Ramos (cell line): ENCODE measurements at regions not wholly inside any gene's neighbourhood (a gene's known extent, or its start where the extent isn't known, plus 50 kb on each side); places are given as distances from the start of the nearest gene placed in this dataset.
"Not testable (repeated sequence)": the region's sequence is repeated elsewhere in the genome, so short reads cannot be mapped to it uniquely, and the experiment has no call there.

Experiments used
- in situ Hi-C: fragments of 300-500 bp; cut with MboI; formaldehyde crosslinking; loops from one replicate; pipeline ENCODE4 v1.14.3; 2022; ENCODE audit warnings: low sequenced_read_pairs; ENCODE audit not compliant: unreplicated experiment

GRCh38 chr10:58070956-58071355 is 196.7 kb downstream of the IPMK start:
- in situ Hi-C loops = no loop called here

DNA sequence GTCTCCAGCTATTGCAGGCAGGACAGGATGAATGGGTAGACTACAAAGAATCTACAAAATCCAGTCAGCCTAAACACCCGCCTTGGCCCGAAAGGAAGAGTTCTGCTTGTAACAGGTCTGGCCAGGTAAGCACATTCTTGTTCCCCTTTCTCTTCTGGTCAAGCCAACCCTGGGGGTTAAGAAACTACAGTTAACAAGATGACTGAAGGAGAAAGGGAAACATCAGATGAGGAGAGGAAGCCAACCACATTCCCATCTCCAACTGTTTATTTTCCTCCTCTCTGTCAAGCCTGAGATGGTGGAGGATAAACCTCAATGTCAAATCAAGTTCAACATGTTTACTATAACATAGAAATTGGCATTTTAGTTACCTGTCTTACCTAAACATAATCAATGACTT is 198.9 kb downstream of the IPMK start:
- in situ Hi-C loops = no loop called here

GRCh38 chr10:58066979-58067378 is 200.7 kb downstream of the IPMK start:
- in situ Hi-C loops = no loop called here

GRCh38 chr10:58066126-58066525 is 201.6 kb downstream of the IPMK start:
- in situ Hi-C loops = no loop called here

DNA sequence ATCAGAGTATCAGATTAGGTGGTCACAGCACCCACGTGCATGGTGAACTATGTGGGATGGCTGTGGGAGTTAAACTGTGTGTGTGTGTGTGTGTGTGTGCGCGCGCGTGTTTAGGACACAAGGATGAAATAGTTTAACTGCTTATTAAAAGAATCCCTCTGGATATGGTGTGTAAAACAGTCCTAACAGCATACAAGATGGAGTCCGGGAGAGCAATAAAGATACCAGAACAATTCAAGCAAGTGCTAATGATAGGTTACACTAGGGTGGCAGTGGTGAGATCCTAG is 202.2 kb downstream of the IPMK start:
- in situ Hi-C loops = no loop called here

DNA sequence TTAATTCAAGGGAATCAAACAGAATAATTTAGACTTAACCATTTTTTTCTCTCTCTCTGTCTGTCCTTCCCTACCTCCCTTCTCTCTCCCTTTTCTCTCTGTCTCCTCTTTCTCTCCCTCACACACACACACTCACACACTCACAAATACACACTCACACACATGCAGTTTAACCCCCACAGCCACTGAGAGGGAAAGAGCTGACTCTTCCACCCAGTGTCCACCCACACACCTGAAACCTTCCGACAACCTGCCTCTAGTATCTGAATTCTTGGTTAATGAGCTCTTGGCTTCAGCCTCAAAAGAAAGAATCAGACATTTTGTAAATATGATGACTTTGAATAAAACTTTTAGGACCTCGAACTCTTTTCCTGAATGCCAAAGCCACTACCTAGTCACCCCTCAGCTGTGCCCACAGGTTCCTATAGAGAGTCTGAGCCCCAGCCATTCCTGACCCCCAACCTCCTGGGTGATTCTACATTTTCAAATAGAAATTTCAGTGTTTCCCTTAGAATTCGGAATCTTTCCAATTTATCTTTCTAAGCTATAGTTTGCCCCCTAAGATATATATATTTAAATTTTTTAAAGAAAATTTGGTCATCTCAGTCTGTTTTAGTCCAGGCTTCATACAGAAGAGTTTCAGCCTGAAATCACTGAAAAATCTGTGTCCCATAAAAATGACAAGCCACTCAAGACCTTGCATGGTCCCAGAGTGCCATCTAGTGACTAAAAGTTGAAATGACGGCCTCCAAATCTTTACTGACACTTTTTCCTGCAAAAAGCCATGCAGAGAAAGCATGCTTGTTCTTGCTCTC is 202.8 kb downstream of the IPMK start:
- in situ Hi-C loops = no loop called here

GRCh38 chr10:58063861-58064480 is 203.7 kb downstream of the IPMK start:
- in situ Hi-C loops = no loop called here

GRCh38 chr10:58058683-58059082 is 209.0 kb downstream of the IPMK start:
- in situ Hi-C loops = not testable (repeated sequence)

DNA sequence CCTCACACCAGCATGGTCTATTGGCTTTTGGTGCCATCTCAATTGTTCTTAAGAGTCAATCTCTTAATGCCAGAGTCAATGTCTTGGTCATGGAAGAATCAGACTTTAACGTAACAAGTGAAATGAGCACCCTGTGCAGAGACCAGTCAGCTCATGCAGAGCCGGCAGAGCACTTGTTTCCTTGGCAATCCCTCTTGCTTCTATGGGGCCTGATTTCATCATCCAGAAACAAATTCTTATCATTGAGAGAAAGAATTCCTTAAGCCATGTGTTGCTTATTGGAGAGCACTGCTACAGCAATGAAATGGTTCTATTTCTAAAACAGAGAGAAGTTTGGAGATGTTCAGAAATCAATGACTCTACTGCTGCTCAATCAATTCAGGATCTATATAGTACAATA is 212.8 kb downstream of the IPMK start:
- in situ Hi-C loops = no loop called here

- in situ Hi-C loops = no loop called here
Observed at GRCh38 chr10:58052772-58053171, 214.9 kb downstream of the IPMK start.

DNA sequence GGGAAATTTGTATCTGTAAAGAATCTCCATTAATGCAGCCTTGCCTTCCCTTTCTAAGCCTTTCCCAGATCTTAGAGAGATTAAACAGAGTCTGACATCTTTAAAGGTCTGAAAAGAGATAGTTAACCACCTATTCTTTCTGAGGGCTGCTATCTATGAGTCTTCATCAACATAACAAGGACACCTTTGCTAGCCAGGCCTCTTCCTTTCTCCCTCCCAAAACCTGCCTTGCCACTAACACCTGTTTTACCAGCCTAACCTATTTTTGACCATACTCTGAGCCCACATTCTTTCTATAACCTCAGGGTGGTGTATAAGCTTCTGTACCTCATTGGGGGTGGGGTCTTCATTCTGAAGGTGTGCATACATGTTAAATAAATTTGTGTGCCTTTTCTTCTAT is 217.1 kb downstream of the IPMK start:
- in situ Hi-C loops = no loop called here

GRCh38 chr10:58048936-58049335 is 218.8 kb downstream of the IPMK start:
- in situ Hi-C loops = no loop called here

GRCh38 chr10:58044072-58044471 is 223.6 kb downstream of the IPMK start:
- in situ Hi-C loops = no loop called here

GRCh38 chr10:58041901-58042300 is 225.8 kb downstream of the IPMK start:
- in situ Hi-C loops = no loop called here

DNA sequence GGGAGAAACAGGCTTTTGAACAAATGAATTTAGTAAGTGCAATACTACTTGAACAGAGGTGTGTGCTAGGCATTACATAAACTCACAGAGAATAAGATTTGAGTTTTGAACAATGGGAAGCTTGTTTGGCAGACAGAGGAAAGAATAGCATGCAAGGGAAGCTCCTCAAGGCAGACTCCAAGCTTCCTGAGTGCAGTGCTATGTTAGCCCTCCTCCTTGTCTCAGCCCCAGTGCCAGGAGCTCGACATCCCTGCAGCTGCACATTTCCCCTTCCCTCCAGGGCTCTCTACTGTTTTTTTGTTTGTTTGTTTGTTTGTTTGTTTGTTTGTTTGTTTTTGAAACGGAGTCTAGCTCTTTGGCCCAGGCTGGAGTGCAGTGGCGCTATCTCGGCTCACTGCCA is 237.5 kb downstream of the IPMK start:
- in situ Hi-C loops = no loop called here

DNA sequence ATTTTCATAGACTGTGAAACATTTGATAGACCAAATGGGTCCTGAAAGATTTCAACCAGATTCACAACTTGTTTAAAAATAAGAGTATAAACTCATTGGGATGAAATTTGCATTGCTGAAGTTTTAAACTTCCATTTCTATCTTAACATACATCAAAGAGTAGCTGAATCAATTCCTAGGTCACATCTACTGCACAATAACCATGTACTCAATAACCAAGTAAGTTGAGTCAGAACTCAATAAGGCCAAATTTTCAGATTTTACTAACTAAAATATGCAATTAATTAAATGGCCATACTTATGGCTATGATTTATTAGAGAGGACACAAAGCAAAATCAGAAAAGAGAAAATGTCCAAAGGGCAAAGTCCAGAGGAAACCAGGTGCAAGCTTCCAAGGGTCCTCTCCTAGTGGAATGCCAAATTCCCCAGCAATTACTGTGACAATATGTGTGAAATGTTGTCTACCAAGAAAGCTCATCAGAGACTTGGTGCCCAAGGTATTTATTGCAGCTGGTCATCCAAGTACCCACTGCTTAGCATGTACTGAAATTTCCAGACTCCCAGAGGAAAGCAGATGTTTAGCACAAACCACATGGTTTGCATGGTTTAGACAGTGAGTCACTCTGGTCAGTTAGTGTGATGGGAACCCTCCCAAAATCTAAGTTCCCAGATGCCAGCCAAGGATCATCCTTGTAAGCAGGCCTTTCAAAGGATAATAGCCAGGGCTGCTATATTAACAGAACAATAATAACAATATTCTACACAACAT is 238.9 kb downstream of the IPMK start:
- in situ Hi-C loops = no loop called here

GRCh38 chr10:58027426-58027825 is 240.3 kb downstream of the IPMK start:
- in situ Hi-C loops = no loop called here

DNA sequence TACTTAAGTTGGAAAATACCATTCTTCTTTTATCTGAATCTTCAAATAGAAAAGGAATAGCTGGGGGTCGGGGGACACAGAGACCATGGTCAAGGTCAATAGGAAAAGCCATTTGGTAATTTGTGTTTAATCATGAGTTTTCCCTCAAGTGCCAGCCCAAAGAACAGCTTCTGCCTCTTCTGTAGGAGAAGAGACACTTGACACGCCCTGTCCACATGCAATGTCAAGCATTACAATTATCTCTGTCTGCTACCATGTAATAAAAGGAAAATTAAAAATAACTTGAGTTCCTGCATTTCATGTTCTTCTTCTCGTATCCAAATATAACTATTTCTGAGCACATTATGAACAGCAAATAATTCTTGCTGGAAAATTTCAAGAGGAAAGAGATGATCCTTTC is 241.7 kb downstream of the IPMK start:
- in situ Hi-C loops = no loop called here

DNA sequence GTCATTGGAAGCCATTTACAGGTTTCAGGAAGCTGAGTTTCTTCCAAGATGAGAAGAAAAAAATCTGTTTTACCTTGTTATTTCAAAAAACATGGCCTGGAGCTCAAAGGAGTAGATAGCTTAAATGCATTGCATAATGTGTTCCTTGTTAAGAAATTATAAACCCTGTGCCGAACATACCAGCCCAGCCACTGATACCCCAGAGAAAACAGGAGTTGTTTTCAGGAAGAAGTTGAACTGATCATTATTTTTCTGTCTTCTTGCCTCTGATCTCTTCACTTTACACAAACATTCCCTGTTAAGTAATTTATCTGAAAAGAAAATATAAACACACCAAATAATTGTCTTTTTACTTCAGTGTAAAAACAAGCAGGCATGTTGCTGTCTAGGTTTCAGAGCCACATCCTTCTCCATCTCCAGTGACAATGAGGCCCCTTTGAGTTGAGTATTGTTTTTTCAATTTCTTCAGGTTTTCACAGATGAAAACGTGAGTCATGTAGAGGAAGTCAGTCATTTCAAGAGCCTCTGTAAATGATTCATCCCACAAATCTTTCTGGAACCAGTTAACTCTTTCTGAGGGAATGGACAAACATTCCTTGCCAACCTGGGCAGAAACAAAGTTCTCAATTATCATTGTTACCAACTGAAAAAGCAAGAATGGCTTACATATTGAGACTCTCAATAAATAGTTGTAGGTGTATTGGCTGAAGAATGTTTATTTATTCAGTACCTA is 244.2 kb downstream of the IPMK start:
- in situ Hi-C loops = no loop called here

DNA sequence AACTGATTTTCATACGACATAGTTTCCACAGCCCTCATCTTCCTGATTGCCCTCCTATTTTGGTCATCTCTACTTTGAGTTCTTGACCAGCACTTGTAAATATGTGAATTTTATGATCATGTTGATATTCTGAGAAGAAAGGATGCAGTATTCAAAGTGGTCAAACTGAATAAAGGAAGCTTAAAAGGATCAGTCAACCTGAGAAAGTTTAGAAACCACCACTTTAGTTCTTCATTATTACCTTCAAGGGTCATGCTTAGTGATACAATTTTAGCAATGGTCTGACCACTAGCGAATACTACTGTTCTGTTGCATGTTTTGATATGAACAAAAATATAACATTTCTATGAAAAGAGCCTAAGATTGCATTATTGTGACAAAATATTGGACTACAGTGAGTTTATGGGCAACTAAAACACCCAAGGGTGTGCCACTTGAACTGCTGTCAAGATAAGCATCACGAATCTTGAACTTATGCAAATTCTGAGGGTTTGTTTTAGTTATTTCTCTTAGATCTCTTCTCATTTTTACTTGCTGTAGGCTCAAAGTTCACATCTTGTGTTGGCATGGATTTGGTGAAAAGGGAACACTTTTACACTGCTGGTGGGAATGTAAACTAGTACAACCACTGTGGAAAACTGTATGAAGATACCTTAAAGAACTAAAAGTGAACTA is 247.7 kb downstream of the IPMK start:
- in situ Hi-C loops = no loop called here
